GM12891 (cell line): ENCODE measurements at regions not wholly inside any gene's neighbourhood (a gene's known extent, or its start where the extent isn't known, plus 50 kb on each side); places are given as distances from the start of the nearest gene placed in this dataset.

ENCODE experiments used
- POLR2A ChIP-seq: IDR thresholded peaks from 2 replicates; pipeline ENCODE4 v1.6.1; 2011; ENCODE audit warnings: low read depth, low read length, control low read depth
- POLR2AphosphoS5 ChIP-seq: IDR thresholded peaks from 2 replicates; pipeline ENCODE4 v1.6.1; 2011; ENCODE audit warnings: low read depth, low read length, control low read depth

GRCh38 chr15:96505014-96505413 lies 174.5 kb downstream of the NR2F2 start:
- TF ChIP-seq POLR2A (no peak), POLR2AphosphoS5 (no peak)
